Adrenal gland (tissue), 9 donors: ENCODE measurements at regions not wholly inside any gene's neighbourhood (a gene's known extent, or its start where the extent isn't known, plus 50 kb on each side); places are given as distances from the start of the nearest gene placed in this dataset.

ENCODE experiments used
- DNase-seq, 7 donors: peaks; one replicate each; pipeline ENCODE4 v3.0.0-alpha.2; 2019 to 2020
- H3K27ac ChIP-seq, 5 donors: fragments of 200-600 bp; sonication (generic) in 4 of 5; 1 replicate in 3 of 5; 2 replicates in 2 of 5; pipeline versions ENCODE4 v1.5.1 to v1.8.0; 2016 to 2020; ENCODE audit warnings: mild to moderate bottlenecking in 1 of 5
- H3K27me3 ChIP-seq: fragments of 200-600 bp; 2 replicates; pipeline ENCODE4 v1.8.0; 2021
- H3K36me3 ChIP-seq, 2 donors: fragments of 200-600 bp; replicated peaks in 1 of 2; 1 replicate in 1 of 2; 2 replicates in 1 of 2; pipeline versions ENCODE4 v1.5.1 to v1.8.0; 2018 to 2022
- H3K4me1 ChIP-seq, 2 donors: fragments of 200-600 bp; replicated peaks in 1 of 2; 1 replicate in 1 of 2; 2 replicates in 1 of 2; pipeline versions ENCODE4 v1.5.1 to v1.8.0; 2018 to 2021
- H3K4me3 ChIP-seq, 4 donors: fragments of 200-600 bp; sonication (generic) in 3 of 4; one replicate each; pipeline ENCODE4 v1.5.1; 2016 to 2018
- H3K9me3 ChIP-seq, 3 donors: fragments of 200-600 bp; sonication (generic) in 1 of 3; replicated peaks in 1 of 3; 1 replicate in 2 of 3; 2 replicates in 1 of 3; pipeline versions ENCODE4 v1.5.1 to v1.8.0; 2016 to 2021
- POLR2A ChIP-seq, 2 donors: fragments of 450-650 bp; IDR thresholded peaks; one replicate each; pipeline ENCODE4 v1.6.1; 2017; ENCODE audit warnings: antibody characterized with exemption in 2 of 2, mild to moderate bottlenecking in 2 of 2, moderate library complexity in 1 of 2
- WGBS, 4 donors: extraction: QIAGEN DNeasy Blood & Tissue Kit in 2 of 4; methylation state at CpG; one replicate each; pipeline versions ENCODE4 v1.1.5 to v1.1.7; 2013 to 2017; 5-methylcytosine and 5-hydroxymethylcytosine counted together
- intact Hi-C, 2 donors: fragments of 100-400 bp; cut with DNase I; formaldehyde crosslinking; loops; one replicate each; pipeline versions ENCODE4 v1.14.1 to v1.15.0; 2022 to 2023
- TF ChIP-seq, protein P1 (sequence below), 6 experiments: fragments of 450-650 bp in 4 of 6; fragments of 200-600 bp in 2 of 6; sonication (generic) in 1 of 6; IDR thresholded peaks; 1 replicate in 5 of 6; 2 replicates in 1 of 6; pipeline versions ENCODE4 v1.5.1 to v1.8.0; 2016 to 2021; ENCODE audit warnings: antibody characterized with exemption in 6 of 6, mild to moderate bottlenecking in 2 of 6, moderate library complexity in 1 of 6
- donor health status: healthy with polysubstance abuse.
- donor health status: Bipolar disorder and iron deficiency.
- donor health status: DM: yes; HTN: yes; CAD: no.
- donor health status: DM: no; HTN: no; CAD: no.
- donor health status: DM: no; HTN: no; CAD: no.

GRCh38 chr5:174180639-174181038 is 135.1 kb downstream of the NSG2 start:
- Histone ChIP-seq H3K36me3 (no peaks in the 10 kb centered on the region), H3K4me3 (no peak overlapping the region), H3K27ac (no peak overlapping the region), H3K4me1 (no peaks in the 10 kb centered on the region), H3K27me3 (no peaks in the 10 kb centered on the region), H3K9me3 (no peaks in the 10 kb centered on the region)
- DNase-seq = peak in 1 of 7 donors; percentile 13
- TF ChIP-seq, protein P1, sequence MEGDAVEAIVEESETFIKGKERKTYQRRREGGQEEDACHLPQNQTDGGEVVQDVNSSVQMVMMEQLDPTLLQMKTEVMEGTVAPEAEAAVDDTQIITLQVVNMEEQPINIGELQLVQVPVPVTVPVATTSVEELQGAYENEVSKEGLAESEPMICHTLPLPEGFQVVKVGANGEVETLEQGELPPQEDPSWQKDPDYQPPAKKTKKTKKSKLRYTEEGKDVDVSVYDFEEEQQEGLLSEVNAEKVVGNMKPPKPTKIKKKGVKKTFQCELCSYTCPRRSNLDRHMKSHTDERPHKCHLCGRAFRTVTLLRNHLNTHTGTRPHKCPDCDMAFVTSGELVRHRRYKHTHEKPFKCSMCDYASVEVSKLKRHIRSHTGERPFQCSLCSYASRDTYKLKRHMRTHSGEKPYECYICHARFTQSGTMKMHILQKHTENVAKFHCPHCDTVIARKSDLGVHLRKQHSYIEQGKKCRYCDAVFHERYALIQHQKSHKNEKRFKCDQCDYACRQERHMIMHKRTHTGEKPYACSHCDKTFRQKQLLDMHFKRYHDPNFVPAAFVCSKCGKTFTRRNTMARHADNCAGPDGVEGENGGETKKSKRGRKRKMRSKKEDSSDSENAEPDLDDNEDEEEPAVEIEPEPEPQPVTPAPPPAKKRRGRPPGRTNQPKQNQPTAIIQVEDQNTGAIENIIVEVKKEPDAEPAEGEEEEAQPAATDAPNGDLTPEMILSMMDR (IDR thresholded peaks at IDR 0.05) = no peak
- TF ChIP-seq POLR2A (IDR thresholded peaks at IDR 0.05) = no peak
- 67 to 81% (median 77%) methylated on average over 6 to 7 of the region's 7 CpGs for WGBS, 4 donors
- intact Hi-C loops = no loop called here

GRCh38 chr5:174182111-174182510 is 136.6 kb downstream of the NSG2 start:
- no peaks in the 10 kb centered on the region for H3K4me1 ChIP-seq
- WGBS, 4 donors = 85 to 91% (median 88%) methylated on average over 4 to 5 of the region's 5 CpGs
- peak in 1 of 7 donors; percentile 29 for DNase-seq
- no peak overlapping the region for H3K4me3 ChIP-seq
- no peaks in the 10 kb centered on the region for H3K9me3 ChIP-seq
- TF ChIP-seq, protein P1 (IDR thresholded peaks at IDR 0.05) = no peak
- no peak for TF ChIP-seq POLR2A (IDR thresholded peaks at IDR 0.05)
- H3K27ac ChIP-seq = no peak overlapping the region
- no peaks in the 10 kb centered on the region for H3K27me3 ChIP-seq
- no peaks in the 10 kb centered on the region for H3K36me3 ChIP-seq
- intact Hi-C loops = no loop called here

- no peaks in the 10 kb centered on the region for H3K36me3 ChIP-seq
- intact Hi-C loops = no loop called here
- H3K4me3 ChIP-seq = no peak overlapping the region
- no peaks in the 10 kb centered on the region for H3K4me1 ChIP-seq
- no peaks in the 10 kb centered on the region for H3K9me3 ChIP-seq
- TF ChIP-seq, protein P1 (IDR thresholded peaks at IDR 0.05) = no peak
- TF ChIP-seq POLR2A (IDR thresholded peaks at IDR 0.05) = no peak
- H3K27me3 ChIP-seq = no peaks in the 10 kb centered on the region
- WGBS, 4 donors = 77 to 85% (median 83%) methylated on average over 9 of the region's 9 CpGs
- DNase-seq = peak in 1 of 7 donors; percentile 23
- no peak overlapping the region for H3K27ac ChIP-seq
These were observed 138.2 kb downstream of the NSG2 start for GRCh38 chr5:174183701-174184100.

DNA sequence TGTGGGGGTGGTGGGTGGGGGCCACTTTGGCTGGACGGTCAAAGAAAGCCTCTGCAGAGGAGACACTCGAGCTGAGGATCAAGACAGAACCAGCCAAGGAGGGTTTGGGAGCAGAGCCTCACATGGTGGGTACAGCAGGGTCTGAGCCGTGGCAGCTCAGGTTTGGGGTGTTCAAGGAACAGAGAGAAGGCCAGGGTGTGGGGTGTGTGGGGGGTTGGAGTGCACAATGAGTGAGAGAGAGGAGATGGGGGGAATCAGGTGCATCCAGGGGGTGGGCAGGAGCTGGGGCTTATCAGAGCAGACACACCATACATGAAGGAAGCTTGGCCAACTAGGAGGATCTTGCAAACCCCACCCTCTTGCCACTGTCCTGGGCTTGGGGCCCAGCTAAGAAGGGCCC is 140.0 kb downstream of the NSG2 start:
- TF ChIP-seq POLR2A (IDR thresholded peaks at IDR 0.05) = no peak
- TF ChIP-seq, protein P1 (IDR thresholded peaks at IDR 0.05) = no peak
- no peaks in the 10 kb centered on the region for H3K9me3 ChIP-seq
- no peak overlapping the region for H3K27ac ChIP-seq
- peaks cover 4% of the 10 kb centered on the region for H3K27me3 ChIP-seq
- H3K36me3 ChIP-seq = no peaks in the 10 kb centered on the region
- peak in 1 of 7 donors; percentile 17 for DNase-seq
- WGBS, 4 donors = 66 to 83% (median 75%) methylated on average over 3 of the region's 3 CpGs
- no peak overlapping the region for H3K4me3 ChIP-seq
- intact Hi-C loops = no loop called here
- H3K4me1 ChIP-seq = no peaks in the 10 kb centered on the region
